ENCODE measurements at regions not wholly inside any gene's neighbourhood (a gene's known extent, or its start where the extent isn't known, plus 50 kb on each side); places are given as distances from the start of the nearest gene placed in this dataset.
"Not testable (repeated sequence)": the region's sequence is repeated elsewhere in the genome, so short reads cannot be mapped to it uniquely, and the experiment has no call there.

DNA sequence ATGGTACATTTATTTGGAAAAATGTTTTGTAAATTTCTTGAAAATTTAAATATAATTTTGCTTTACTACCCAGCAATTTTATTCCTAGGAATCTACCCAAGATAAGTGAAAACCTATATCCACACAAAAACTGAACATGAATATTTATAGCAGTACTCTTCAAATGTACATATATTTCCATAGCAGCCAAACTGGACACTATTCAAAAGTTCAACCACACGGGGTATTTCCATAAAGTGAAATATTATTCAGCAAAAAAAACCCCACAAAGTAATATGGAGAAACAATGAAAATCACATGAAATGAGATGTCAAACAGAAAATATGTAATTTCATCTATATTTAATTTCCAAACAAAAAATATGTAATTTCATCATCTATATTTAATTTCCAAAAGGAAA lies 1247.6 kb upstream of the TMEFF2 start:
- H3K36me3 ChIP-seq (ENCODE audit: control insufficient read depth, insufficient read depth, low read length) = no peaks in the 10 kb centered on the region

DNA sequence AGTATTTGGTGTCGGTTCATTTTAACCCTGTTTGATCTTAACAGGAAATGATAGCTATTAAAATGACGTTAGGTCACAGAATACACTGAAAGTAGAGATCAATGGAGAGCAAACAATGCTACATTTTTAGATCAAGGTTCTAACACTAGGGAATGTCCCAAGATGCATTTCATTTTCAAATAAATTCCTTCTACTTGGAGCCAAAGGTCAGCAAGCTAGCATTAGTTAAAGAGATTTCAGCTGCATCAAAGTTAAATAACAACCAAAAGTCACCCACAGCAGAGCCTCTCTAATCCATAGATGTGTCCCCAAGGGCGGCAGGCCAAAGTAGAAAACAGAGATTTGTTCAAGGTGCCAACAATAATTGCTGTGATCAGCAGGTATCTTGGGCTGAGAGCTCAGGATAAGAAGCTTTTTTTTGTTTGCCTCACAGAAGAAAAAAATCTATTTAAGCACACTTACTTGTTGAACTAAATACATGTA lies 1233.6 kb upstream of the TMEFF2 start:
- no peak overlapping the region for H3K9ac ChIP-seq (ENCODE audit: low read length)
- no peaks in the 10 kb centered on the region for H3K36me3 ChIP-seq (ENCODE audit: control insufficient read depth, insufficient read depth, low read length)
- no peaks in the 10 kb centered on the region for H3K27me3 ChIP-seq (ENCODE audit: control insufficient read depth, insufficient read depth, low read length)
- no peak overlapping the region for H3K27ac ChIP-seq (ENCODE audit: low read depth, low read length)
- no peak overlapping the region for H3K4me3 ChIP-seq (ENCODE audit: low read depth, low read length)
- H3K9me3 ChIP-seq (ENCODE audit: control insufficient read depth, insufficient read depth, low read depth, low read length) = no peaks in the 10 kb centered on the region
- H3K4me1 ChIP-seq (ENCODE audit: control insufficient read depth, insufficient read depth, low read length) = no peaks in the 10 kb centered on the region

More for the DNA sequence above, 1247.6 kb upstream of the TMEFF2 start:
- Histone ChIP-seq H3K9me3 (ENCODE audit: control insufficient read depth, insufficient read depth, low read depth, low read length) (no peaks in the 10 kb centered on the region), H3K27me3 (ENCODE audit: control insufficient read depth, insufficient read depth, low read length) (no peaks in the 10 kb centered on the region), H3K9ac (ENCODE audit: low read length) (no peak overlapping the region), H3K27ac (ENCODE audit: low read depth, low read length) (no peak overlapping the region), H3K4me1 (ENCODE audit: control insufficient read depth, insufficient read depth, low read length) (no peaks in the 10 kb centered on the region), H3K4me3 (ENCODE audit: low read depth, low read length) (no peak overlapping the region)

DNA sequence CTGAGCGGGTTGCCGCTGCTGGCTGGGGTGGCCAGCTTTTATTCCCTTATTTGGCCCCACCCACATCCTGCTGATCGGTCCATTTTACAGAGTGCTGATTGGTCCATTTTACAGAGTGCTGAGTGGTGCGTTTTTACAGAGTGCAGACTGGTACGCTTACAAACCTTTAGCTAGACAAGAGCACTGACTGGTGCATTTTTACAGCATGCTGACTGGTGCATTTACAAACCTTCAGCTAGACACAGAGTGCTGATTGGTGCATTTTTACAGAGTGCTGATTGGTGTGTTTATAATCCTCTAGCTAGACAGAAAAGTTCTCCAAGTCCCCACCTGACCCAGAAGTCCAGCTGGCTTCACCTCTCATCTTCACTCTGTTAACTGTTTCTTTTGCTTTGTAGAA lies 1217.6 kb upstream of the TMEFF2 start:
- H3K4me3 ChIP-seq (ENCODE audit: low read depth, low read length); H3K9me3 ChIP-seq (ENCODE audit: control insufficient read depth, insufficient read depth, low read depth, low read length); H3K27me3 ChIP-seq (ENCODE audit: control insufficient read depth, insufficient read depth, low read length); H3K27ac ChIP-seq (ENCODE audit: low read depth, low read length); H3K4me1 ChIP-seq (ENCODE audit: control insufficient read depth, insufficient read depth, low read length); H3K36me3 ChIP-seq (ENCODE audit: control insufficient read depth, insufficient read depth, low read length); H3K9ac ChIP-seq (ENCODE audit: low read length): not testable (repeated sequence)

DNA sequence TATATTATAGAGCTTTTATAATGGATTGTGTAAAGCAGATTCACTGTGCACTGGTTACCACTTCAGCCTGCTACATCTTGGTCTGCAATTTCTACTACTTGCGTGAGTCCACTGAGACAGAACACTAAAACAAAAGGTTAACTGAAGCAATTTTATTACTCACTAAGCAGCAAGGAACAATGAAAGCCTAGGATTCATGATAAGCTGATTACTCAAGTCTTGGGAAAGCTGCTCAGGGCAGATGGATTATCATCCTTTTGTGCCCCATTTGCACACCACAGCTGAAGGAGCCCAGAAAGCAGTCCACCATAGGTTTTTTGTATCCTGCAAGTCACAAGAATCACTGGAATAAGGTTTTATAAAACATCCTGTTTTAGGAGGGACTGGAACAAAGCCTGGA lies 1215.2 kb upstream of the TMEFF2 start:
- Histone ChIP-seq H3K9me3 (ENCODE audit: control insufficient read depth, insufficient read depth, low read depth, low read length) (no peaks in the 10 kb centered on the region), H3K36me3 (ENCODE audit: control insufficient read depth, insufficient read depth, low read length) (no peaks in the 10 kb centered on the region), H3K27ac (ENCODE audit: low read depth, low read length) (no peak overlapping the region), H3K27me3 (ENCODE audit: control insufficient read depth, insufficient read depth, low read length) (no peaks in the 10 kb centered on the region), H3K4me1 (ENCODE audit: control insufficient read depth, insufficient read depth, low read length) (no peaks in the 10 kb centered on the region), H3K4me3 (ENCODE audit: low read depth, low read length) (no peak overlapping the region), H3K9ac (ENCODE audit: low read length) (no peak overlapping the region)

DNA sequence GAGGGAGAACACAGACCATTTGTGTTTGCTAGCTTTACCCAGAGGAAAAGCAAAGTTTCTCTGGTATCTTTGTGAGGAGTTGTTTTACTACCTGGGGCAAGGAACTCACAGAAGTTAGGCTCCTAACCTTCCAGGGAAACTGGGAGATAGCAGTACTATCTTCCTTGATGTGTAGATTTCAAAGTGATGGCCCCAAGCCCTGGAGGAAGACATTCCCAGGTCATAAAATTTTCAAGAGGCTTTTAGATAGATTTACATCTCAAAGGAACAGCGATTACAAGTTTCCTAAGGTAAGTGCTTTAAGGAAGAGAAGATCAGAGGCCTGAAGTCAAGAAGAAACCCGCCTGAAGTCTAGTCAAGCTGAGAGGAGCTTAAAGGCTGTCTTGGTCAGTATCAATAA lies 1187.8 kb upstream of the TMEFF2 start:
- Histone ChIP-seq H3K4me1 (ENCODE audit: control insufficient read depth, insufficient read depth, low read length) (peaks cover 9% of the 10 kb centered on the region; the same call in 1 of the 2 replicates), H3K9me3 (ENCODE audit: control insufficient read depth, insufficient read depth, low read depth, low read length) (no peaks in the 10 kb centered on the region), H3K9ac (ENCODE audit: low read length) (no peak overlapping the region), H3K27me3 (ENCODE audit: control insufficient read depth, insufficient read depth, low read length) (peaks cover 36% of the 10 kb centered on the region; the same call in 1 of the 2 replicates), H3K27ac (ENCODE audit: low read depth, low read length) (no peak overlapping the region), H3K36me3 (ENCODE audit: control insufficient read depth, insufficient read depth, low read length) (no peaks in the 10 kb centered on the region), H3K4me3 (ENCODE audit: low read depth, low read length) (no peak overlapping the region)

DNA sequence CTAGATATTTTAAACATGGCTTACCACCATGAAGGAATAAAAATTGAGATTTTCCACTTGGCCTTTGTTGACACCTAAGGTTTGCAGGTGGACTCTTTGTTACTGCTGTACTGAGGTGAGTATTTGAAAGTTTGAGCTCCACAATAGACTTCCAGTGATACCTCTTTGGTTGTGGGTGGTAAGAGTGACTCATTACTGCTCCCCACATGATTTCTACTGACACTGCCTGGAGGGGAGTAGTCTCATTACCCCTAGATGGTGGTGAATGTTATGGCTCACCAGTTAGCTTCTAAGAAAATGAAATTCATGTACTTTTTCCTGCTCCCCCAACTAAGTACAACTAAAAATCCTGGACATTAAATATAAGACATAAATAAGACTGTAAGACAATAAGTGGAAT lies 1183.1 kb upstream of the TMEFF2 start:
- Histone ChIP-seq H3K36me3 (ENCODE audit: control insufficient read depth, insufficient read depth, low read length) (no peaks in the 10 kb centered on the region), H3K9me3 (ENCODE audit: control insufficient read depth, insufficient read depth, low read depth, low read length) (no peaks in the 10 kb centered on the region), H3K4me1 (ENCODE audit: control insufficient read depth, insufficient read depth, low read length) (peaks cover 6% of the 10 kb centered on the region; the same call in 1 of the 2 replicates), H3K27me3 (ENCODE audit: control insufficient read depth, insufficient read depth, low read length) (peaks cover 18% of the 10 kb centered on the region; the same call in 1 of the 2 replicates), H3K4me3 (ENCODE audit: low read depth, low read length) (no peak overlapping the region), H3K9ac (ENCODE audit: low read length) (no peak overlapping the region), H3K27ac (ENCODE audit: low read depth, low read length) (no peak overlapping the region)

DNA sequence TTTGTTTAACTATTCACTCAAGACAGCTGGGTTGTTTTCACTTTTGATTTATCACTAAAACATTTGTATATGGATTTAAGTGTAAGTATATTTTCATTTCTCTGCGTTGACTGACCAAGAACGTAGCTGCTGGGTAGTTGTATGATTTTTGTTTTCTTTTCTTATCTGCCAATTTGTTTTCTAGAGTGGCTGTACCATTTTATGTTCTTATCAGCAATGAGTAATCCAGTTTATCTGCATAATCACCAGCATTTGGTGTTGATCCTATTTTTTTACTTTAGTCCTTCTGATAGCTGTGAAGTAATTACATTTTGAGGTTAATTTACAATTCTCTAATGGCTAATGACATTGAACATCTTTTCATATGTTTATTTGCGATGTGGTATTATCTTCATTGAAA lies 1178.4 kb upstream of the TMEFF2 start:
- Histone ChIP-seq H3K36me3 (ENCODE audit: control insufficient read depth, insufficient read depth, low read length) (no peaks in the 10 kb centered on the region), H3K4me1 (ENCODE audit: control insufficient read depth, insufficient read depth, low read length) (no peaks in the 10 kb centered on the region), H3K9me3 (ENCODE audit: control insufficient read depth, insufficient read depth, low read depth, low read length) (no peaks in the 10 kb centered on the region), H3K9ac (ENCODE audit: low read length) (no peak overlapping the region), H3K27me3 (ENCODE audit: control insufficient read depth, insufficient read depth, low read length) (no peaks in the 10 kb centered on the region), H3K27ac (ENCODE audit: low read depth, low read length) (no peak overlapping the region), H3K4me3 (ENCODE audit: low read depth, low read length) (no peak overlapping the region)

DNA sequence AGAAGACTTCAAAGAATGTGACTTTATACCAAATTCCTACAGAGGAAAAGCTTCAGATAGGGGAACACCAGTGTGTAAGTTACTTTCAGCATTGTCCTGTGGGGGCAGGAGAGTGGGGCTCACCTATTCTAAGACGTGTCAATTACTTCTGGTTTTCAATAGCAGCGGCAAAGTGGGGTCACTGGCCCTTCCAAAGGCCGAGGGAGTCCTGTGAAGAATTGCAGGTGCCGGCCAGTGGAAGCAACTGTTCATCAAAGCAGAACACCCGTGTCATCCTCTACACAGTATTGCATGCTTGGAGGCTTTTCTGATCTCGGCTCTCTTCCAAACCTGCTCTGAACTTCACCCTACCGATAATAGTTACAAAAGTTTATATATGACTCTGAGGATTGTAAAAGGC lies 1176.5 kb upstream of the TMEFF2 start:
- no peaks in the 10 kb centered on the region for H3K27me3 ChIP-seq (ENCODE audit: control insufficient read depth, insufficient read depth, low read length)
- no peak overlapping the region for H3K27ac ChIP-seq (ENCODE audit: low read depth, low read length)
- H3K36me3 ChIP-seq (ENCODE audit: control insufficient read depth, insufficient read depth, low read length) = no peaks in the 10 kb centered on the region
- H3K4me3 ChIP-seq (ENCODE audit: low read depth, low read length) = no peak overlapping the region
- H3K4me1 ChIP-seq (ENCODE audit: control insufficient read depth, insufficient read depth, low read length) = no peaks in the 10 kb centered on the region
- no peaks in the 10 kb centered on the region for H3K9me3 ChIP-seq (ENCODE audit: control insufficient read depth, insufficient read depth, low read depth, low read length)
- H3K9ac ChIP-seq (ENCODE audit: low read length) = no peak overlapping the region

DNA sequence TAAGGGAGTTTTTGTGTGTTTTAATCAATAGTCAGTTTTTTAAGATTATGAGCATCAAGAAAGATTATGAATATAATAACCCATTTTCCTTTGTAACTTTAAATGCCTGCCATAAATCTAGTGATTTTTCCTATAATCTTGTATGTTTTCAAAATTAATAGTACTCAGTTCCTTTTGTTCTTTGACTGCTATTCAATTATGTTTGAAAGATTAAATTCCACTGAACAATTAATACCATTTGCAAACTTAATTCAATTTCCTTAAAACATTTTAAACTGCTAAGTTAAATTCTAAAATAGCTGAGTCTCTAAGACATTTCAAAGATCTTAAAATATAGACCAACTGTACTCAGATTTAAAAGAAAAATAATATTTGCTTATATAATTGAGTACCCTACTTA lies 1173.9 kb upstream of the TMEFF2 start:
- no peak overlapping the region for H3K27ac ChIP-seq (ENCODE audit: low read depth, low read length)
- H3K36me3 ChIP-seq (ENCODE audit: control insufficient read depth, insufficient read depth, low read length) = no peaks in the 10 kb centered on the region
- no peak overlapping the region for H3K9ac ChIP-seq (ENCODE audit: low read length)
- H3K4me1 ChIP-seq (ENCODE audit: control insufficient read depth, insufficient read depth, low read length) = no peaks in the 10 kb centered on the region
- H3K4me3 ChIP-seq (ENCODE audit: low read depth, low read length) = no peak overlapping the region
- H3K9me3 ChIP-seq (ENCODE audit: control insufficient read depth, insufficient read depth, low read depth, low read length) = no peaks in the 10 kb centered on the region
- H3K27me3 ChIP-seq (ENCODE audit: control insufficient read depth, insufficient read depth, low read length) = no peaks in the 10 kb centered on the region

DNA sequence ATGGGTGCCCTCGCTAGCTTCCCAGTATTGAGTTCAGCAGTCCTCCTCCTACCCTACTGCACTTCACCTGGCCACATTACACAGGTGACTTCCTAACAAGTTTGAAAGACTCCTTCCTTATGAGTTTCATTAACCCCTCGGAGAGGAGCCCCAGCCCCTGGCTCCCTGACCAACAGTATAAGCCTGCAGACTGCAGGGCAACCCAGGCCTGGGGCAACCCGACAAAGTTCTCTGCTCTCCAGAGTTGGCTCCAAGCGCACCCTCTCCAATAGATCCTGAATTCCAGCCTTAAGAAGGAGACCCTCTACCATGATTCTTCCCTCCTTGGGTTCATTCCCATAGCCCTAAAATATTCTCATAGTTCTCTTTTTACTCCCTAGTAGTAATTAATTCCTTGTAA lies 1162.8 kb upstream of the TMEFF2 start:
- no peaks in the 10 kb centered on the region for H3K9me3 ChIP-seq (ENCODE audit: control insufficient read depth, insufficient read depth, low read depth, low read length)
- H3K9ac ChIP-seq (ENCODE audit: low read length) = no peak overlapping the region
- H3K4me1 ChIP-seq (ENCODE audit: control insufficient read depth, insufficient read depth, low read length) = no peaks in the 10 kb centered on the region
- H3K36me3 ChIP-seq (ENCODE audit: control insufficient read depth, insufficient read depth, low read length) = no peaks in the 10 kb centered on the region
- H3K4me3 ChIP-seq (ENCODE audit: low read depth, low read length) = no peak overlapping the region
- H3K27ac ChIP-seq (ENCODE audit: low read depth, low read length) = no peak overlapping the region
- H3K27me3 ChIP-seq (ENCODE audit: control insufficient read depth, insufficient read depth, low read length) = no peaks in the 10 kb centered on the region

DNA sequence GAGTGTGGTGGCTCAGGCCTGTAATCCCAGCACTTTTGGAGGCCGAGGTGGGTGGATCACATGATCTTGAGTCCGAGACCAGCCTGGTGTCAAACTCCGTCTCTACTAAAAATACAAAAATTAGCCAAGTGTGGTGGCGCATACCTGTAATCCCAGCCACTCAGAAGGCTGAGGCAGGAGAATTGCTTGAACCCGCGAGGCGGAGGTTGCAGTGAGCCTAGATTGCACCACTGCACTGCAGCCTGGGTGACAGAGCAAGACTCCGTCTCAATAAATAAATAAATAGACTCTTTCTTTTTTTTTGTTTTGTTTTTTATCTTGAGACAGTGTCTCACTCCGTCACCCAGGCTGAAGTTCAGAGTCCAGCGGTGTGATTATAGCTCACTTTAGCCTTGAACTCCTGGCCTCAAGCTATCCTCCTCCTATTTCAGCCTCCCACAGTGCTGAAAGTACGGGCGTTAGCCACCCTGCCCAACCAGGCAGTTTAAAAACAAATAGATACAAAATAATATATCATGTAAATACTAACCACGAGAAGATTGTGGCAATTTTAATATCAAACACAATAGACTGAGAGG lies 1158.0 kb upstream of the TMEFF2 start:
- not testable (repeated sequence) for H3K4me1 ChIP-seq (ENCODE audit: control insufficient read depth, insufficient read depth, low read length); H3K9ac ChIP-seq (ENCODE audit: low read length); H3K27me3 ChIP-seq (ENCODE audit: control insufficient read depth, insufficient read depth, low read length); H3K27ac ChIP-seq (ENCODE audit: low read depth, low read length); H3K9me3 ChIP-seq (ENCODE audit: control insufficient read depth, insufficient read depth, low read depth, low read length); H3K36me3 ChIP-seq (ENCODE audit: control insufficient read depth, insufficient read depth, low read length); H3K4me3 ChIP-seq (ENCODE audit: low read depth, low read length)

DNA sequence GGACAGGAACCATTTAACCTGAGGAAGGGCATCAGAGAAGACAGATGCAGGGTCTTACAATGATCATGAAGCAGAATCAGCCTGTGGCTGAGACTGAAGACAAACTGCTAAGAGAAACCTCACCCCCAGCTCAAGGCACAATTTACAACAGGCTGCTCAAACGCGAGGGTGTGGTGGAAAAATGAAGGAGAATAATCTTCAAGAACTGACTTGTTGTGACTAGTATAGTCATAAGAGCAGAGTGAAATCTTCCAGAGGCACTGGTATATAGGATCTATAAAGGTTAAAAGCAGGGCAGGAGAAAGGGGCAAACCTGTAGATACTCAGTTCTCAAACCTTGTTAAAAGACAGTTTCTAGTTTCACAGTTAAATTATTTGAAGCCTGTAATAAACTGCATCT lies 1155.8 kb upstream of the TMEFF2 start:
- H3K27ac ChIP-seq (ENCODE audit: low read depth, low read length) = no peak overlapping the region
- no peaks in the 10 kb centered on the region for H3K27me3 ChIP-seq (ENCODE audit: control insufficient read depth, insufficient read depth, low read length)
- peaks cover 7% of the 10 kb centered on the region for H3K4me1 ChIP-seq (ENCODE audit: control insufficient read depth, insufficient read depth, low read length)
- no peak overlapping the region for H3K9ac ChIP-seq (ENCODE audit: low read length)
- H3K36me3 ChIP-seq (ENCODE audit: control insufficient read depth, insufficient read depth, low read length) = no peaks in the 10 kb centered on the region
- no peaks in the 10 kb centered on the region for H3K9me3 ChIP-seq (ENCODE audit: control insufficient read depth, insufficient read depth, low read depth, low read length)
- no peak overlapping the region for H3K4me3 ChIP-seq (ENCODE audit: low read depth, low read length)
